H1 (cell line): ENCODE measurements at regions not wholly inside any gene's neighbourhood (a gene's known extent, or its start where the extent isn't known, plus 50 kb on each side); places are given as distances from the start of the nearest gene placed in this dataset.
A peak's percentile ranks its signal among the peaks of the same experiment; 100 is the strongest.

Source experiments
- CREB1 ChIP-seq: IDR thresholded peaks from 2 replicates; pipeline ENCODE4 v1.6.1; 2012; ENCODE audit warnings: inconsistent platforms
- CTCF ChIP-seq, 3 experiments: IDR thresholded peaks; 1 replicate in 2 of 3; 2 replicates in 1 of 3; pipeline versions ENCODE4 v1.5.1 to v1.6.1; 2011; ENCODE audit warnings: low read length in 3 of 3, mild to moderate bottlenecking in 3 of 3, inconsistent platforms in 2 of 3, low read depth in 1 of 3, moderate library complexity in 1 of 3; ENCODE audit not compliant: insufficient read depth in 1 of 3; ENCODE audit errors: control extremely low read depth in 1 of 3
- E2F6 ChIP-seq: IDR thresholded peaks from 2 replicates; pipeline ENCODE4 v1.6.1; 2012; ENCODE audit warnings: inconsistent platforms
- EP300 ChIP-seq, 2 experiments: IDR thresholded peaks; 1 replicate in 1 of 2; 2 replicates in 1 of 2; pipeline ENCODE4 v1.6.1; 2011 to 2012; ENCODE audit warnings: low read depth in 2 of 2, low read length in 2 of 2, mild to moderate bottlenecking in 2 of 2, borderline replicate concordance in 1 of 2, inconsistent platforms in 1 of 2, moderate library complexity in 1 of 2
- EZH2 ChIP-seq: fragments of 200-600 bp; sonication (generic); IDR thresholded peaks from 2 replicates; pipeline ENCODE4 v1.7.1; 2012; ENCODE audit warnings: low read depth, mild to moderate bottlenecking, moderate library complexity, low read length, inconsistent platforms; ENCODE audit not compliant: severe bottlenecking
- GTF2F1 ChIP-seq: IDR thresholded peaks from 2 replicates; pipeline ENCODE4 v1.6.1; 2012; ENCODE audit warnings: low read depth, low read length, improper control_type of control experiment, borderline replicate concordance
- MAFK ChIP-seq: IDR thresholded peaks from 2 replicates; pipeline ENCODE4 v1.6.1; 2012; ENCODE audit warnings: low read depth, mild to moderate bottlenecking, improper control_type of control experiment, low read length
- MAX ChIP-seq: IDR thresholded peaks from 2 replicates; pipeline ENCODE4 v1.6.1; 2012; ENCODE audit warnings: inconsistent platforms
- RAD21 ChIP-seq, 2 experiments: IDR thresholded peaks in 1 of 2; conservative IDR thresholded peaks in 1 of 2; 2 replicates each; pipeline ENCODE4 v1.6.1; 2011; ENCODE audit warnings: low read depth in 2 of 2, low read length in 2 of 2, improper control_type of control experiment in 1 of 2, inconsistent platforms in 1 of 2, mild to moderate bottlenecking in 1 of 2, moderate library complexity in 1 of 2
- SP1 ChIP-seq: IDR thresholded peaks from 2 replicates; pipeline ENCODE4 v1.6.1; 2011; ENCODE audit warnings: low read depth, low read length
- YY1 ChIP-seq: IDR thresholded peaks from 2 replicates; pipeline ENCODE4 v1.6.1; 2011; ENCODE audit warnings: low read depth, mild to moderate bottlenecking, low read length

GRCh38 chr5:73299665-73300336 lies 126.8 kb downstream of the TMEM174 start:
- no peak for TF ChIP-seq CTCF (IDR thresholded peaks at IDR 0.05; ENCODE audit: control extremely low read depth in 1 of 3, insufficient read depth in 1 of 3, low read depth in 1 of 3, low read length in 3 of 3)
- no peak for TF ChIP-seq CREB1
- TF ChIP-seq RAD21 (IDR thresholded peaks at IDR 0.05 in 1 of 2, conservative IDR thresholded peaks at IDR 0.05 in 1 of 2; ENCODE audit: low read depth in 2 of 2, low read length in 2 of 2), result no peak
- peak; percentile 10 for TF ChIP-seq EZH2
- peak; percentile 29; the same call in 1 of the 2 replicates for TF ChIP-seq YY1
- no peak for TF ChIP-seq GTF2F1
- TF ChIP-seq E2F6, result peak; percentile 81
- no peak for TF ChIP-seq MAFK
- TF ChIP-seq MAX, result peak; percentile 50
- TF ChIP-seq EP300 (IDR thresholded peaks at IDR 0.05; ENCODE audit: borderline replicate concordance in 1 of 2, low read depth in 2 of 2, low read length in 2 of 2), result no peak
- TF ChIP-seq SP1, result no peak
